GM12878 (cell line): ENCODE measurements at regions not wholly inside any gene's neighbourhood (a gene's known extent, or its start where the extent isn't known, plus 50 kb on each side); places are given as distances from the start of the nearest gene placed in this dataset.

Source experiments
- ATAC-seq: fragments of 200-7000 bp; cut with Tn5 transposase; 3 replicates; pipeline ENCODE4 v1.9.1; 2020; ENCODE audit warnings: mild to moderate bottlenecking, moderate library complexity
- BruUV-seq: library from RNA; stranded (reverse); fragments of 400-500 nt; replicated peaks from 2 replicates; lab custom pipeline; 2021; lab: Mats Ljungman, UMichigan
- CTCF ChIA-PET: fragments of 300-600 bp; sonication (Branson Sonifier 250); formaldehyde crosslinking; extraction: SDS; loops from one replicate; lab custom pipeline; 2021; ENCODE audit warnings: inconsistent platforms; lab: Yijun Ruan, JAX
- POLR2A ChIA-PET: fragments of 350-600 bp; formaldehyde crosslinking; extraction: SDS; loops from one replicate; lab custom pipeline; 2021; ENCODE audit warnings: inconsistent platforms; lab: Charles Lee
- RAD21 ChIA-PET: fragments of 300-600 bp; sonication (Branson Sonifier 250); formaldehyde crosslinking; loops from one replicate; lab custom pipeline; 2023; ENCODE audit warnings: antibody characterized with exemption; ENCODE audit not compliant: unreplicated experiment; lab: Charles Lee
- SMC1A ChIA-PET: fragments of 300-600 bp; sonication (Branson Sonifier 250); formaldehyde crosslinking; loops from one replicate; lab custom pipeline; 2023; ENCODE audit not compliant: unreplicated experiment, uncharacterized antibody; lab: Charles Lee
- DNase-seq: peaks from one replicate; pipeline ENCODE4 v3.0.0-alpha.2; 2011; ENCODE audit warnings: low read depth, low spot score
- FAIRE-seq: peaks from 3 replicates; lab custom pipeline; 2011; peaks lifted over from hg19 to GRCh38; lab: Jason Lieb, UNC
- H2AFZ ChIP-seq: 2 replicates; pipeline ENCODE4 v1.6.0; 2011; ENCODE audit warnings: low read depth, low read length, control low read depth; ENCODE audit not compliant: control insufficient read depth
- H3K27ac ChIP-seq: 2 replicates; pipeline ENCODE4 v1.5.1; 2011; ENCODE audit warnings: control low read depth; ENCODE audit not compliant: control insufficient read depth, insufficient read depth
- H3K27me3 ChIP-seq, 2 experiments: replicated peaks in 1 of 2; 2 replicates each; pipeline versions ENCODE4 v1.6.0 to v1.6.1; 2011; ENCODE audit warnings: low read length in 1 of 2; ENCODE audit not compliant: control insufficient read depth in 2 of 2, insufficient read depth in 2 of 2
- H3K36me3 ChIP-seq, 2 experiments: 2 replicates each; pipeline ENCODE4 v1.5.1; 2011; ENCODE audit warnings: low read length in 1 of 2; ENCODE audit not compliant: control insufficient read depth in 2 of 2, insufficient read depth in 2 of 2
- H3K4me1 ChIP-seq: 2 replicates; pipeline ENCODE4 v1.6.1; 2011; ENCODE audit warnings: mild to moderate bottlenecking, low read length, moderate library complexity, mixed read lengths; ENCODE audit not compliant: control insufficient read depth, insufficient read depth
- H3K4me2 ChIP-seq: 2 replicates; pipeline ENCODE4 v1.6.0; 2011; ENCODE audit warnings: control low read depth; ENCODE audit not compliant: control insufficient read depth, insufficient read depth
- H3K4me3 ChIP-seq: fragments of 200-600 bp; sonication (generic); 2 replicates; pipeline ENCODE4 v1.5.1; 2016
- H3K79me2 ChIP-seq: 2 replicates; pipeline ENCODE4 v1.6.0; 2011; ENCODE audit warnings: low read length; ENCODE audit not compliant: control insufficient read depth, insufficient read depth
- H3K9ac ChIP-seq: 2 replicates; pipeline ENCODE4 v1.8.0; 2011; ENCODE audit warnings: low read length, control low read depth, mixed read lengths; ENCODE audit not compliant: control insufficient read depth, insufficient read depth
- H3K9me3 ChIP-seq: replicated peaks from 3 replicates; pipeline ENCODE4 v1.5.1; 2011; ENCODE audit warnings: mild to moderate bottlenecking, low read length; ENCODE audit not compliant: control insufficient read depth, insufficient read depth
- H4K20me1 ChIP-seq: 2 replicates; pipeline ENCODE4 v1.6.0; 2011; ENCODE audit not compliant: control insufficient read depth, insufficient read depth
- ASH2L ChIP-seq: fragments of 300-600, 200-600 bp; sonication (generic); IDR thresholded peaks from 2 replicates; pipeline ENCODE4 v1.6.1; 2017; ENCODE audit warnings: low read depth, mild to moderate bottlenecking, borderline replicate concordance
- BRCA1 ChIP-seq: IDR thresholded peaks from 2 replicates; pipeline ENCODE4 v1.6.1; 2011; ENCODE audit warnings: low read depth, low read length, improper control_type of control experiment
- CEBPB ChIP-seq, 2 experiments: fragments of 150-350 bp in 1 of 2; IDR thresholded peaks; 2 replicates each; pipeline ENCODE4 v1.6.1; 2012 to 2014; ENCODE audit warnings: low read depth in 2 of 2, low read length in 2 of 2, borderline replicate concordance in 1 of 2, inconsistent platforms in 1 of 2
- CREM ChIP-seq: IDR thresholded peaks from 2 replicates; pipeline ENCODE4 v1.6.1; 2014; ENCODE audit warnings: antibody characterized with exemption, low read depth
- ETV6 ChIP-seq, 2 experiments: fragments of 450-650 bp in 1 of 2; IDR thresholded peaks in 1 of 2; conservative IDR thresholded peaks in 1 of 2; 2 replicates each; pipeline ENCODE4 v1.6.1; 2014; ENCODE audit warnings: antibody characterized with exemption in 1 of 2, borderline replicate concordance in 1 of 2, low read depth in 1 of 2, mild to moderate bottlenecking in 1 of 2, moderate library complexity in 1 of 2
- MEF2A ChIP-seq: IDR thresholded peaks from 2 replicates; pipeline ENCODE4 v1.6.1; 2011; ENCODE audit warnings: low read depth, mild to moderate bottlenecking, low read length, moderate library complexity; ENCODE audit not compliant: insufficient read depth
- NFIC ChIP-seq: IDR thresholded peaks from 2 replicates; pipeline ENCODE4 v1.6.1; 2012; ENCODE audit warnings: low read depth, mild to moderate bottlenecking, inconsistent platforms, low read length, moderate library complexity
- NFYB ChIP-seq: IDR thresholded peaks from 2 replicates; pipeline ENCODE4 v1.6.1; 2011; ENCODE audit warnings: low read depth, mild to moderate bottlenecking, low read length, improper control_type of control experiment, moderate library complexity; ENCODE audit not compliant: insufficient read depth
- NRF1 ChIP-seq: conservative IDR thresholded peaks from 2 replicates; pipeline ENCODE4 v1.6.1; 2011; ENCODE audit warnings: mild to moderate bottlenecking, low read depth, low read length, improper control_type of control experiment
- PAX8 ChIP-seq: fragments of 450-650 bp; IDR thresholded peaks from 2 replicates; pipeline ENCODE4 v1.6.1; 2017; ENCODE audit warnings: mild to moderate bottlenecking, moderate library complexity
- POLR2AphosphoS2 ChIP-seq: IDR thresholded peaks from 2 replicates; pipeline ENCODE4 v1.6.1; 2011; ENCODE audit warnings: low read depth, mild to moderate bottlenecking, low read length, improper control_type of control experiment, moderate library complexity
- RCOR1 ChIP-seq: conservative IDR thresholded peaks from 2 replicates; pipeline ENCODE4 v1.6.1; 2012; ENCODE audit warnings: low read depth, low read length, improper control_type of control experiment
- RFX5 ChIP-seq: IDR thresholded peaks from 2 replicates; pipeline ENCODE4 v1.6.1; 2011; ENCODE audit warnings: low read depth, low read length, improper control_type of control experiment
- STAT1 ChIP-seq: fragments of 450-650 bp; conservative IDR thresholded peaks from 2 replicates; pipeline ENCODE4 v1.6.1; 2014; ENCODE audit warnings: antibody characterized with exemption, mild to moderate bottlenecking
- STAT3 ChIP-seq: IDR thresholded peaks from 2 replicates; pipeline ENCODE4 v1.6.1; 2011; ENCODE audit warnings: low read depth, low read length, improper control_type of control experiment
- USF1 ChIP-seq: IDR thresholded peaks from 2 replicates; pipeline ENCODE4 v1.6.1; 2011; ENCODE audit warnings: borderline replicate concordance, low read depth, mild to moderate bottlenecking, moderate library complexity, mixed read lengths, low read length; ENCODE audit not compliant: insufficient read depth; ENCODE audit errors: extremely low read length
- ZNF207 ChIP-seq: fragments of 450-650 bp; IDR thresholded peaks from 2 replicates; pipeline ENCODE4 v1.6.1; 2014; ENCODE audit warnings: antibody characterized with exemption, mild to moderate bottlenecking, borderline replicate concordance
- ZSCAN29 ChIP-seq: fragments of 450-650 bp; IDR thresholded peaks from 2 replicates; pipeline ENCODE4 v1.6.1; 2017; ENCODE audit warnings: mild to moderate bottlenecking, moderate library complexity
- ZZZ3 ChIP-seq: IDR thresholded peaks from 2 replicates; pipeline ENCODE4 v1.6.1; 2011; ENCODE audit warnings: low read depth; ENCODE audit not compliant: control insufficient read depth, insufficient read length
- WGBS: methylation state at CpG from one replicate; pipeline ENCODE4 v1.1.6; 2016; ENCODE audit warnings: low lambda C conversion rate; ENCODE audit not compliant: insufficient replicate concordance, insufficient coverage; ENCODE audit errors: missing lambda C conversion rate; 5-methylcytosine and 5-hydroxymethylcytosine counted together
- in situ Hi-C: fragments of 300-500 bp; cut with MboI; formaldehyde crosslinking; loops from 9 replicates; pipeline ENCODE4 v1.14.3; 2018; ENCODE audit warnings: mixed read lengths
- intact Hi-C: fragments of 100-400 bp; cut with micrococcal nuclease; formaldehyde crosslinking; loops from one replicate; pipeline ENCODE4 v1.14.2; 2022; ENCODE audit not compliant: unreplicated experiment
- TF ChIP-seq, protein P1 (sequence below): IDR thresholded peaks from 2 replicates; pipeline ENCODE4 v1.6.1; 2011; ENCODE audit warnings: low read depth, mild to moderate bottlenecking, low read length, moderate library complexity, borderline replicate concordance; ENCODE audit errors: extremely low read depth

GRCh38 chr1:177525176-177525575 lies 354.4 kb downstream of the BRINP2 start:
- Histone ChIP-seq H3K4me3 (no peak overlapping the region), H2AFZ (no peak overlapping the region), H3K27me3 (no peaks in the 10 kb centered on the region), H3K9ac (no peak overlapping the region), H3K4me2 (no peak overlapping the region)
- no TSS peak for BruUV-seq
- SMC1A ChIA-PET = interaction anchor here (0.6 kb wide), 1 partner anchor 93 kb away, joined by 3 read pairs; no protein-coding TSS in a partner anchor
- TF ChIP-seq NFIC (no peak), RCOR1 (no peak), CEBPB (IDR thresholded peaks at IDR 0.05; ENCODE audit: borderline replicate concordance in 1 of 2, low read depth in 2 of 2, low read length in 2 of 2) (no peak), STAT3 (no peak), ZZZ3 (no peak), RFX5 (no peak), USF1 (no peak), CREM (no peak), ZSCAN29 (no peak), MEF2A (no peak), ASH2L (no peak), NRF1 (no peak), ZNF207 (no peak), PAX8 (no peak), ETV6 (conservative IDR thresholded peaks at IDR 0.05 in 1 of 2, IDR thresholded peaks at IDR 0.05 in 1 of 2; ENCODE audit: borderline replicate concordance in 1 of 2, low read depth in 1 of 2) (no peak), POLR2AphosphoS2 (no peak), STAT1 (no peak), BRCA1 (no peak), NFYB (no peak)
- TF ChIP-seq, protein P1, sequence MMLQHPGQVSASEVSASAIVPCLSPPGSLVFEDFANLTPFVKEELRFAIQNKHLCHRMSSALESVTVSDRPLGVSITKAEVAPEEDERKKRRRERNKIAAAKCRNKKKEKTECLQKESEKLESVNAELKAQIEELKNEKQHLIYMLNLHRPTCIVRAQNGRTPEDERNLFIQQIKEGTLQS = no peak
- TF ChIP-seq, all 136 proteins: peak for 0
- ChIA-PET CTCF (no interaction called here), RAD21 (no interaction called here), POLR2A (no interaction called here)
- H3K36me3 ChIP-seq = no peaks in the 10 kb centered on the region
- in situ Hi-C loops = no loop called here
- ATAC-seq = no peak
- H3K4me1 ChIP-seq = no peaks in the 10 kb centered on the region
- H3K79me2 ChIP-seq = no peaks in the 10 kb centered on the region
- H3K27ac ChIP-seq = no peak overlapping the region
- no peaks in the 10 kb centered on the region for H4K20me1 ChIP-seq
- no peak for FAIRE-seq
- intact Hi-C loops = no loop called here
- 0% methylated on average over 2 of the region's 2 CpGs for WGBS
- no peaks in the 10 kb centered on the region for H3K9me3 ChIP-seq
- DNase-seq = no peak
